ENCODE measurements at regions not wholly inside any gene's neighbourhood (a gene's known extent, or its start where the extent isn't known, plus 50 kb on each side); places are given as distances from the start of the nearest gene placed in this dataset.

DNA sequence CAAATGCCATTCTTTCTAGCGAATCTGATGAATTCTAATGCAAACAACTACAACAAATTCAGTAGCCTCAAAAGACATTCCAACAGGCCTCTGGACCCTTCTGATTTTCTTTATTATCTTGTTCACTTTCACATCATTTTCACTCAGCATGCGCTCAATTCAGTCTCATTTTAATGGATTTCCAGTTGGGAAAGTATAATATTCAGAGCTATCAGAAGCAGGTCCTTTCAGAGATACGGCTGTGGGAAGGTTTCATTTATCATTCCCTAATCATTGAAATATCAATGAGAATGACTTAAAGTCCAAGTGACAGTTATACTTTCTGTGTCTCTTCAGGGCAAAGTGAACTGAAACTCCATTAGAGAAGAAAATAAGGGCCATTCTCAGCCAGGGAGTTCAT lies 1083.7 kb upstream of the FLRT2 start:
- H3K9me1 ChIP-seq (replicated peaks; ENCODE audit: control insufficient read depth, extremely low read depth, insufficient read depth, low read length) = peaks cover 4% of the 10 kb centered on the region
- H3K36me3 ChIP-seq (ENCODE audit: control insufficient read depth in 2 of 2, extremely low read depth in 1 of 2, insufficient read depth in 2 of 2, low read length in 2 of 2) = no peaks in the 10 kb centered on the region
- ChIA-PET POLR2A (no interaction called here), CTCF (interaction anchor here (1.4 to 1.5 kb wide), 2 partner anchors 13 to 19 kb away, joined by 3 to 5 read pairs; no protein-coding TSS in a partner anchor)
- dilution Hi-C loops (cut with MboI; ENCODE audit: extremely low pct_ligation_motif_present, low sequenced_read_pairs) (no loop called here), intact Hi-C loops (cut with micrococcal nuclease) (no loop called here)
- DNase-seq (ENCODE audit: low read depth, low spot score) (no peak), FAIRE-seq (no peak)
- H3K4me3 ChIP-seq (replicated peaks in 1 of 3; ENCODE audit: insufficient read depth in 1 of 3, low read depth in 1 of 3, low read length in 3 of 3) = no peak overlapping the region
- H3K9me3 ChIP-seq (replicated peaks; ENCODE audit: control insufficient read depth, insufficient read depth, low read length) = no peaks in the 10 kb centered on the region
- no TSS peak for BruUV-seq (replicated peaks)
- H2AFZ ChIP-seq (ENCODE audit: low read depth, low read length) = no peak overlapping the region
- no peaks in the 10 kb centered on the region for H4K20me1 ChIP-seq (replicated peaks; ENCODE audit: control insufficient read depth, extremely low read depth, insufficient read depth, low read length)
- no peak for TF ChIP-seq POLR2AphosphoS5 (IDR thresholded peaks at IDR 0.05; ENCODE audit: insufficient read depth, low read depth, low read length)
- TF ChIP-seq JUN (IDR thresholded peaks at IDR 0.05; ENCODE audit: borderline replicate concordance, insufficient read depth, insufficient read length, low read depth) = no peak
- no peaks in the 10 kb centered on the region for H3K27me3 ChIP-seq (ENCODE audit: control insufficient read depth in 2 of 2, insufficient read depth in 2 of 2, low read length in 2 of 2)
- H3K4me1 ChIP-seq (ENCODE audit: control insufficient read depth, extremely low read depth, insufficient read depth, low read length) = peaks cover 13% of the 10 kb centered on the region
- H3K27ac ChIP-seq (ENCODE audit: insufficient read depth, low read depth, low read length) = no peak overlapping the region
- H3K9ac ChIP-seq (replicated peaks; ENCODE audit: extremely low read depth, insufficient read depth, low read length) = no peak overlapping the region
- no peaks in the 10 kb centered on the region for H3K79me2 ChIP-seq (ENCODE audit: control insufficient read depth, insufficient read depth, low read length)
- H3K4me2 ChIP-seq (ENCODE audit: insufficient read depth, low read length) = no peak overlapping the region

DNA sequence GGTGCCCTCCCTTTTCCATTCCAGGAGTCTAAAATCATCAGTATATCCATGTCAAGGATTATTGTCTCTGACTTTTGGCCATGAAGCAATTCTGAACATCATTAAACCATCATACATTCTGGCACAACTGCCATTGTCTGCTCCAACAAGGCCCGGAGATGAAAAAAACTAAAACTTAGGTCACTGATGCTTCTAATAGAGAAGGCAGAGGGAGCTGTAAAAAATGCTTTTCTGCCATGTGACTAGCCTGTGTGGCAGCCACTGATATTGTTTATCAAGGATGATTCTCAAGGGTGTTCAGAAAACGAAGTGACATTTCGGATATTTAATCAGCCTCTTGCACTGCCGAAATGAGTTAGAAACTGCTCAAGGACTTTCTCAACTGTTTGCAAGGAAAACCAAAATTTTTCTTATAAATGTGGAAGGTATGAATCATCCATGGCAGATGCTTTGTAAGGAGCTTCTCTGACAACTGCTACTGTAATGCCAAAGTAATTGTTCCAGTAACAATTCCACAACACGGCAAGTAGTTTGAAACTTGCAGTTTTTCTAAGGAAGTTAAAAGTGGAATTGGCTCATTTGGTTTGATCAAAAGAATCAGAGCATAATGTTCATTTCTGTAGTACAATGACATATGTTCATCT lies 1076.5 kb upstream of the FLRT2 start:
- H3K4me1 ChIP-seq (ENCODE audit: control insufficient read depth, extremely low read depth, insufficient read depth, low read length) = no peaks in the 10 kb centered on the region
- no peak for DNase-seq (ENCODE audit: low read depth, low spot score)
- ChIA-PET CTCF (interaction anchor here (0.6 to 1.2 kb wide), 2 partner anchors 10 to 432 kb away, joined by 3 read pairs; no protein-coding TSS in a partner anchor), POLR2A (no interaction called here)
- dilution Hi-C loops (cut with MboI; ENCODE audit: extremely low pct_ligation_motif_present, low sequenced_read_pairs) = no loop called here
- no peak overlapping the region for H3K27ac ChIP-seq (ENCODE audit: insufficient read depth, low read depth, low read length)
- no peak overlapping the region for H3K9ac ChIP-seq (replicated peaks; ENCODE audit: extremely low read depth, insufficient read depth, low read length)
- H4K20me1 ChIP-seq (replicated peaks; ENCODE audit: control insufficient read depth, extremely low read depth, insufficient read depth, low read length) = no peaks in the 10 kb centered on the region
- H3K27me3 ChIP-seq (ENCODE audit: control insufficient read depth in 2 of 2, insufficient read depth in 2 of 2, low read length in 2 of 2) = no peaks in the 10 kb centered on the region
- BruUV-seq (replicated peaks) = no TSS peak
- no peaks in the 10 kb centered on the region for H3K9me3 ChIP-seq (replicated peaks; ENCODE audit: control insufficient read depth, insufficient read depth, low read length)
- no peak overlapping the region for H3K4me3 ChIP-seq (replicated peaks in 1 of 3; ENCODE audit: insufficient read depth in 1 of 3, low read depth in 1 of 3, low read length in 3 of 3)
- TF ChIP-seq, protein P1, sequence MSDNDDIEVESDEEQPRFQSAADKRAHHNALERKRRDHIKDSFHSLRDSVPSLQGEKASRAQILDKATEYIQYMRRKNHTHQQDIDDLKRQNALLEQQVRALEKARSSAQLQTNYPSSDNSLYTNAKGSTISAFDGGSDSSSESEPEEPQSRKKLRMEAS (IDR thresholded peaks at IDR 0.05; ENCODE audit: insufficient read depth, insufficient read length) = no peak
- no peak for TF ChIP-seq POLR2AphosphoS5 (IDR thresholded peaks at IDR 0.05; ENCODE audit: insufficient read depth, low read depth, low read length)
- H3K9me1 ChIP-seq (replicated peaks; ENCODE audit: control insufficient read depth, extremely low read depth, insufficient read depth, low read length) = no peaks in the 10 kb centered on the region
- no peak for FAIRE-seq
- no peaks in the 10 kb centered on the region for H3K36me3 ChIP-seq (ENCODE audit: control insufficient read depth in 2 of 2, extremely low read depth in 1 of 2, insufficient read depth in 2 of 2, low read length in 2 of 2)
- intact Hi-C loops (cut with micrococcal nuclease) = loop anchor here (1.0 kb wide), 1 partner anchor 13 kb away; no protein-coding TSS in a partner anchor
- H2AFZ ChIP-seq (ENCODE audit: low read depth, low read length) = no peak overlapping the region
- H3K4me2 ChIP-seq (ENCODE audit: insufficient read depth, low read length) = no peak overlapping the region
- H3K79me2 ChIP-seq (ENCODE audit: control insufficient read depth, insufficient read depth, low read length) = no peaks in the 10 kb centered on the region
